Activated B cell treated with CpG ODN at 0.5 μM for 24 hours (primary cell): ENCODE measurements at regions not wholly inside any gene's neighbourhood (a gene's known extent, or its start where the extent isn't known, plus 50 kb on each side); places are given as distances from the start of the nearest gene placed in this dataset.

Source experiments
- ATAC-seq: fragments of 200-7000 bp; cut with Tn5 transposase; one replicate; pipeline ENCODE4 v1.10.0; 2021; ENCODE audit warnings: low read depth, mild to moderate bottlenecking, moderate library complexity
- CTCF ChIA-PET: fragments of 350-600 bp; sonication (Branson Sonifier 250); formaldehyde crosslinking; loops from one replicate; lab custom pipeline; 2021; ENCODE audit warnings: antibody characterized with exemption; lab: Charles Lee
- POLR2A ChIA-PET: fragments of 350-600 bp; sonication (Branson Sonifier 250); formaldehyde crosslinking; loops from one replicate; lab custom pipeline; 2021; ENCODE audit warnings: antibody characterized with exemption; lab: Charles Lee
- DNase-seq: peaks from one replicate; pipeline ENCODE4 v3.0.0; 2022
- H3K27ac Mint-ChIP-seq: one replicate; pipeline ENCODE4 v1.8.0; 2020; ENCODE audit warnings: mixed read lengths
- H3K27me3 Mint-ChIP-seq: one replicate; pipeline ENCODE4 v1.8.0; 2021; ENCODE audit warnings: mixed read lengths
- H3K36me3 Mint-ChIP-seq: one replicate; pipeline ENCODE4 v1.8.0; 2021; ENCODE audit warnings: low read depth, mixed read lengths
- H3K4me1 Mint-ChIP-seq: one replicate; pipeline ENCODE4 v1.8.0; 2021; ENCODE audit warnings: mixed read lengths
- H3K4me3 Mint-ChIP-seq: one replicate; pipeline ENCODE4 v1.8.0; 2020; ENCODE audit warnings: mild to moderate bottlenecking, mixed read lengths
- H3K9me3 Mint-ChIP-seq: one replicate; pipeline ENCODE4 v1.8.0; 2020; ENCODE audit warnings: mixed read lengths
- intact Hi-C: fragments of 100-400 bp; cut with micrococcal nuclease; formaldehyde crosslinking; loops from one replicate; pipeline ENCODE4 v1.15.1; 2024
- TF ChIP-seq, protein P1 (sequence below): fragments of 200-600 bp; IDR thresholded peaks from one replicate; pipeline ENCODE4 v1.8.0; 2022; ENCODE audit warnings: antibody characterized with exemption, mild to moderate bottlenecking

DNA sequence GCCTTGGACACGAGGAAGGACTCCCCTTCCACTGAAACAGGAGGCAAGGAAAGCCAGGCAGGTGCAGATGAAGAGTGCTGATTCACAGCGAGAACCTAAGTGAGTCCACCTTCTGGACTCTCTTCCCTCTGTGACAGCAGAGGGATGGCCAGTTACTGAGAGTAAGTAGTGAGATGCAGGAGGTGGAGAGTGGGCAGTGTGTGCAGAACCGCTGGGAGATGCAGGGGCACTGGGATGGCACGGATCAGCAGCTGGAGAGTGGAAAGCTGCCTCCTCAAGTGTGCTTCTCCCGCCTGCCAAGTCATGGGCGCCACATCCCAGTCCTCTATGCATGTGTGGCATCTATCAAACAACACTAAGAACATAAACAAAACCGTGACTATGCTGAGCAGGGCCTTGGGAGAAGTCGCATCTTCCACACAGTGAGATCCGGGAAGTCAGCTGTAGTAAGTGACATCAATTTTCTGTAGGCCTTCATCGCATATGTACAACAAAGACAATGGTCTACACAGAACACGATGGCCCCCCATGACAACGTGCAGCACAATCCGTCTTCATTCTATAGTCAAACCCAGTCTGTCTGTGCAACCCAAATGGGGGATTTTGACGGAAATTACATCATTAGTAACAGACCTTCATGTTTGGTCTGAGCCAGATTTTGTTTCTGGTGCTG lies 217.4 kb upstream of the KLF14 start:
- ChIA-PET CTCF (no interaction called here), POLR2A (interaction anchor here (0.6 to 2.3 kb wide), 5 partner anchors 9 to 156 kb away, joined by 3 to 9 read pairs (median 5); no protein-coding TSS in a partner anchor)
- Mint-ChIP-seq H3K4me3 (no peak overlapping the region), H3K27me3 (no peaks in the 10 kb centered on the region), H3K4me1 (peaks cover 55% of the 10 kb centered on the region), H3K36me3 (peaks cover 57% of the 10 kb centered on the region), H3K9me3 (no peaks in the 10 kb centered on the region), H3K27ac (no peak overlapping the region)
- DNase-seq = no peak
- ATAC-seq = peak; percentile 58
- intact Hi-C loops = no loop called here
- TF ChIP-seq, protein P1, sequence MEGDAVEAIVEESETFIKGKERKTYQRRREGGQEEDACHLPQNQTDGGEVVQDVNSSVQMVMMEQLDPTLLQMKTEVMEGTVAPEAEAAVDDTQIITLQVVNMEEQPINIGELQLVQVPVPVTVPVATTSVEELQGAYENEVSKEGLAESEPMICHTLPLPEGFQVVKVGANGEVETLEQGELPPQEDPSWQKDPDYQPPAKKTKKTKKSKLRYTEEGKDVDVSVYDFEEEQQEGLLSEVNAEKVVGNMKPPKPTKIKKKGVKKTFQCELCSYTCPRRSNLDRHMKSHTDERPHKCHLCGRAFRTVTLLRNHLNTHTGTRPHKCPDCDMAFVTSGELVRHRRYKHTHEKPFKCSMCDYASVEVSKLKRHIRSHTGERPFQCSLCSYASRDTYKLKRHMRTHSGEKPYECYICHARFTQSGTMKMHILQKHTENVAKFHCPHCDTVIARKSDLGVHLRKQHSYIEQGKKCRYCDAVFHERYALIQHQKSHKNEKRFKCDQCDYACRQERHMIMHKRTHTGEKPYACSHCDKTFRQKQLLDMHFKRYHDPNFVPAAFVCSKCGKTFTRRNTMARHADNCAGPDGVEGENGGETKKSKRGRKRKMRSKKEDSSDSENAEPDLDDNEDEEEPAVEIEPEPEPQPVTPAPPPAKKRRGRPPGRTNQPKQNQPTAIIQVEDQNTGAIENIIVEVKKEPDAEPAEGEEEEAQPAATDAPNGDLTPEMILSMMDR = no peak

DNA sequence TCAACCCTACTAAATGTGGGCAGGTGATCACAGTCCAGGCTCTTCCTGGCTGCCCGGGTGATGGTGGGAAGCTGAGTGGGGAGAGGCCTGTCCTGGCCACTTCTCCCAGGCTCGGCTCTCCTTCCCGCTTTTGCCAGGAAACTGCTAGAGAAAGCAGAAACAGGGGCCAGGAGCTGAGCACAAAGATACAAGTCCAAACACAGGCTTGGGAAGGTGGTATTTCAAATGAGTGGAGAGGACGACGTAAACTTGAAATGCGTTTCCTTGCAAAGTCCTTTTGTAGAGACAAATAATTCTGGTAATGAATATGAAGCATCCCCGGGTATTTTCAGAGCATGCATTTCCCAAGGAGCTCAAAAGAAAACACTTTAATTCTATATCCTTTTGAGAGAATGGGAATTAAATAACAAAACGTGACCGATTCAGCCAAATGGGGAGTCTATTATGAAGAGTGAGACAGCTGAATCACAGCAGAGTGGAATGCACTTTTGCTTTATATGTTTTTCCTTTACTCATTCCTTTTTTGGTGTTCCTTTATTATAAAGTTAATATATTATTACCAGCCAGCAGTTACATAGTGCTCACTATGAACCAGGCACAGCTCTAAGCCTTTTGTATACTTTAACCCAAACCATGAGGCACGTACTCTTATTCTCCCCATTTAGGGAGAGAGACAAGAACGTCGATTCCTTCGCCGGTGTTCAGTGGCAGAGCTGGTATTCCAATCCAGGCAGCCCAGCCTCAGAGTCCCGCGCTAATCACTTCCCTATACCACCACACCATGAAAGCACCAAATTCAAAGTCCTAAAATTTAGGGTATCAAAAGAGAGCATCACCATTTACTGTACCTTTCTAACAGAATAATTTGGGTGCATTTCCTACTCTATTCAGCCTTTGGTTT lies 218.2 kb upstream of the KLF14 start:
- no peak for ATAC-seq
- intact Hi-C loops = no loop called here
- Mint-ChIP-seq H3K4me1 (peaks cover 56% of the 10 kb centered on the region), H3K27me3 (no peaks in the 10 kb centered on the region), H3K27ac (no peak overlapping the region), H3K9me3 (no peaks in the 10 kb centered on the region), H3K4me3 (no peak overlapping the region), H3K36me3 (peaks cover 59% of the 10 kb centered on the region)
- DNase-seq = no peak
- ChIA-PET POLR2A (interaction anchor here (0.6 to 2.3 kb wide), 4 partner anchors 8 to 155 kb away, joined by 3 to 9 read pairs (median 6); no protein-coding TSS in a partner anchor), CTCF (no interaction called here)
- TF ChIP-seq, protein P1 = no peak

DNA sequence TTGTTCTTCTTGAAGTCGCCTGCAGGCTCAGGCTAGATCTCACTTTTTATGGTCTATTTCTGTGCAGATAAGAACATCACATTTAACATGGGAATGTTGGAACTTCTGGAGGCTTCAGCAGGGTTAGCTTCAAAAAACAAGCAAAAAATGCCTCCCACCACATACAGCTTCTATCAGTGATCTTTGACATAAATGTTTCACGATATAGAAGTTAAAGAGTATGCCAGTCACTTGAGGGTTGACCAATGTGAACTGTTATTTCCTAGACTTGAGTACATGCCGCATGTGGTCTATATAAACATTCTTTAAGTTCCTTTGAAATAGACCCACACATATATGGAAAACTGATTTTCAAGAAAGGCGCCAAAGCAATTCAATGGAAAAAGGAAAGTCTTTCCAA lies 219.2 kb upstream of the KLF14 start:
- ATAC-seq (no peak), DNase-seq (no peak)
- H3K4me3 Mint-ChIP-seq = no peak overlapping the region
- no peaks in the 10 kb centered on the region for H3K9me3 Mint-ChIP-seq
- ChIA-PET POLR2A (no interaction called here), CTCF (no interaction called here)
- TF ChIP-seq, protein P1 = no peak
- peak overlapping the region; percentile 25 for H3K27ac Mint-ChIP-seq
- no peaks in the 10 kb centered on the region for H3K27me3 Mint-ChIP-seq
- H3K4me1 Mint-ChIP-seq = peaks cover 56% of the 10 kb centered on the region
- H3K36me3 Mint-ChIP-seq = peaks cover 60% of the 10 kb centered on the region
- intact Hi-C loops = no loop called here

DNA sequence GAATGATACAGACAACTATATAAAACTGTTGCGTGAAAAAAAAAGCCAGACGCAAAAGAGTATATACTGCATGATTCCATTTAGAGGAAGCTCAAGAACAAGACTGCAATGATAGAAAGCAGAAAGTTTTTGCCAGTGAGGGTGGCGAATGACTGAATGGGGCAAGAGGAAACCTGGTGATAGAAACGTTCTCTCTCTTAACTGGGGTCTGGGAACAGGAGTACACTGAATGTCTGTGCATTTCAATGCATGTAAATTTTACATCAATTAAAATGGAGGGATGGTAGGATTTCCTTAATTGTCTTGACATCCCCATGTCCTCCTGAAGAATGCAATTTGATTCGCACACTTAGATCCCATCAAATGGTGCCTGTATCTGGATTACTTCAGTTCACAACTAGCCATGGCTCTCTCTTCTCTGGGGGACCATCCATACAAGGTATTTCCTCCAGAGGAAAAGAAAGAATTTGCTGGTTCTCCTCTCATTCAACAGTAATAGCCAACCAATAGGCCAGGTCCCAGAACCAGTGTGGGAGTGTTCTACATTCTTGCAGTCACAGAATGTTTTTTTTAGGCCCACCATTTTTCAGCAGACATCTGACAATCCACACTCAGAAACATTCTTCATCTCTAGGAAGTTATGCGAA lies 221.0 kb upstream of the KLF14 start:
- Mint-ChIP-seq H3K9me3 (no peaks in the 10 kb centered on the region), H3K36me3 (peaks cover 70% of the 10 kb centered on the region), H3K27me3 (no peaks in the 10 kb centered on the region), H3K4me3 (peak overlapping the region; percentile 35), H3K27ac (peak overlapping the region; percentile 26), H3K4me1 (peaks cover 68% of the 10 kb centered on the region)
- TF ChIP-seq, protein P1 = no peak
- ATAC-seq = no peak
- POLR2A ChIA-PET = interaction anchor here (0.6 to 9.3 kb wide), 5 partner anchors 9 to 102 kb away, joined by 3 to 117 read pairs (median 3); no protein-coding TSS in a partner anchor
- CTCF ChIA-PET = interaction anchor here (0.9 to 4.0 kb wide), 3 partner anchors 8 to 85 kb away, joined by 3 to 19 read pairs (median 6); no protein-coding TSS in a partner anchor
- intact Hi-C loops = no loop called here
- no peak for DNase-seq
